ENCODE measurements at regions not wholly inside any gene's neighbourhood (a gene's known extent, or its start where the extent isn't known, plus 50 kb on each side); places are given as distances from the start of the nearest gene placed in this dataset.

DNA sequence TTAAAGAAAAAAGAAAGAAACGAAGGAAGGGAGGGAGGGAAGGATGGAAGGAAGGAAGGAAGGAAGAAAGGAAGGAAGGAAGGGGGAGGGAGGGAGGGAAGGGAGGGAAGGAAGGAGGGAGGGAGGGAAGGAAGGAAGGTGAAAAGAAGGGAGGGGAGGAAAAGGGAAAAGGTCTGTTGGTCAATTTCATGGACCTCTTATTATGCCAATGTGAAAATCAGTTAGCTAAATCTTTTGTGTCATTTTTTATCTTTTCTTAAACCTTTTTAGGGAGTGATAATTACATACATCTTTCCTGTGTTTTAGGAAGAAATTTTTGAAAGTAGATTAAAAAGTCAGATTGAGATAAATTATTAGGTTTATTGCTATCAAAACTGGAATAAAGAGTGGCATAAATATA is 670.2 kb upstream of the CITED2 start:
- DNase-seq (ENCODE audit: low read depth), result no peak

DNA sequence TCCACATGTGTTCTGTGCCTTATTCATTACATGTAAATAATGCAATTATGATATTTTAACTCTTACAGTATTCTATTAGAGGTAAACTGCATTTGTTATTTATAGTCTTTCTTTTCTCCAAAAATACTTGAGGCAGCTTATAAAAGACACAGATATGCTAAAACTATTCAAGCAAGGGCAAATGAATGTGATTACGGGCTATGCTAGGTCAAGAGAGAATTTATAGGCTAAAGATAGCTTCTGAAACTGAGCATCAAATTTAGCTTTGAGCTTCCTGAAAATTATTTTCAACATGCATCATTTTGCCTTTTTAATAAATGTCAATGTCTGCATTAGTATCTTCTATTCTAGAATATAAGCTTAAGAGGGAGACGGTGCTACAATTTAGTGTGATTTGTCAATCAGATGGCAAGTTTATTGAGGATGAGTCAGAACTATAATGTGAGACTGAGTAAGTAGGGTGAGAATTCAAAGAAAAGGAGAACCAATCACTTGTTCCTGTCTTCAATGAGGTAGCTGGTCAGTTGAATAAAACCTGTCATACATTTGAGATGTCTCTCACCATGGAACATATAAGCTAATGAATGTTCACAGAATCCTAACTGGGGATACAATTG is 669.4 kb upstream of the CITED2 start:
- no peak for DNase-seq (ENCODE audit: low read depth)

- DNase-seq (ENCODE audit: low read depth), result no peak
These were observed 668.9 kb upstream of the CITED2 start for GRCh38 chr6:140043357-140043756.

- no peak for DNase-seq (ENCODE audit: low read depth)
These were observed 667.3 kb upstream of the CITED2 start for GRCh38 chr6:140041571-140042332.

GRCh38 chr6:140041056-140041455 is 666.6 kb upstream of the CITED2 start:
- no peak for DNase-seq (ENCODE audit: low read depth)

DNA sequence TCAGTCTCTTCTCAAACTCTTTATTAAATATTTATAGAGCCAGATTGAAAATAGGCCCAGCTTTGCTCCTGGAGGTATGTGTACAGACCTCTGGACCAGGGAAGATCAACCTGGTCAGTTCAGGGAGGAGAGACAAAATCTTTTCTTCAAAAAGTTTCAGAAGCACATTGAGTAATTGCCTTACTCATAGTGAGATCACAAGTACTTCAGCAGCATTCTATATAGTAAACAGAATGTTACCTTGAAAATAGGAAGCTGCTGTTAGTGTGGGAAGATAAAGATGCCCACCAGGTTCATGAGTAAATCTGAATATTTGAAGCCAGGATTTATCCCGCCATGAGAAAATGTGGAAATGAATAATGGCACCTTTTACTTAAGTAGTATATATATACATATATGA is 665.9 kb upstream of the CITED2 start:
- no peak for DNase-seq (ENCODE audit: low read depth)

DNA sequence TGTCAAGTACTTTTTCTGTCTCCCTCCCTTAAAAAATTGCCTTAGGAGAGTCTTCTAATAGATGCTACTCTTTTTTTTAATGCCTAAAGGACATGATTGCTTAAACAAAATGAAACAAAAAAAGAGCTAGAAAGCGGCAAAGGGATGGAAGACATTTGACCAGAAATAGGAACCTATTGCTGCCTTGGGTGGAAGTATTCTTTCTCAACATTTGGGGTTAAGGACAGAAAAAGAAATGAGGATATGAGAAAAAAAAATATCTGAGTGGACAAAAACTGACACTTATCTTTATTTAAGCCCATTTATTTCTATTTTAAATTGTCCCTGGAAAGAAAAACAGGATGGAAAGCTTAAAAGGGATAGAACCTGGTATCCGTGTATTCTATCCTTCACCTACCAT is 664.9 kb upstream of the CITED2 start:
- DNase-seq (ENCODE audit: low read depth), result no peak

DNA sequence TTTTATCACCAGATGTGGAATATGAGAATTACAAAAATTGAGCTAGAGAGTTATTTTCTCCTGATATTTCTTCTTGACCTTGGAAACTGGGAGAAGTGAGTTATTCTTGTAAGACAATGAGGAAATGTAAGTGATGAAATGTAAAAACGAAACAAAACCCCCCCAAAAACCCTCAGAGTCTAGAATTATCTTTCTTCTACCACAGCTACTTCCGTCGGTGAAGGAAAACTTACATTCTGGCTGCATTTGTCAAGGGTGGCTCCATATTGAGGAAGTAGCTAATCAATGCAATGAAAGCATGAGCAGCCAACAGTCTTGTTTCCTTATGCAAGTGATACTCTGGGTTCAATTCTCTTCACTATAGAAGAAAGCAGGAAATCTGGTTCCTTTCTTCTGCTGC is 661.7 kb upstream of the CITED2 start:
- peak; percentile 11 for DNase-seq (ENCODE audit: low read depth)

- DNase-seq (ENCODE audit: low read depth), result no peak
These were observed 657.7 kb upstream of the CITED2 start for GRCh38 chr6:140032189-140032588.

- peak; percentile 5 for DNase-seq (ENCODE audit: low read depth)
These were observed 655.1 kb upstream of the CITED2 start for GRCh38 chr6:140029551-140029950.

GRCh38 chr6:140027219-140027618 is 652.8 kb upstream of the CITED2 start:
- no peak for DNase-seq (ENCODE audit: low read depth)

DNA sequence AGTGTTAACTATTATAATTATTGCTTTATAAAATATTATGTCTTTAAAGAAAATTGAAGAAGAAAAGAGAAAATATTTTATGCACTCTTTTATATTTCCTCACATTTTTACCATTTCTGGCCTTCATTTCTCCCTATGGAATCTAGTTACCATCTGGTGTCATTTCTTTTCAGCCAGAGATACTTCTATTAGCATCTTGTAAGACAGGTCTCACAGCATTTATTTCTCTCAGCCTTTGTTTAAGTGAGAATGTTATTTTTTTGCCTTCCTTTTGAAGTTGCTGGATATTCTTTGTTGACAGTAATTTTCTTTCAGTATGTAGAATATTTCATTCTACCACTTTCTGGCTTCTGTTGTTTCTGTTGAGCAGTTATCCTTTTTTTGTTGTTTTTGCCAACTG is 652.1 kb upstream of the CITED2 start:
- DNase-seq (ENCODE audit: low read depth), result no peak

GRCh38 chr6:140025171-140025570 is 650.7 kb upstream of the CITED2 start:
- DNase-seq (ENCODE audit: low read depth), result no peak

- DNase-seq (ENCODE audit: low read depth), result no peak
These were observed 645.9 kb upstream of the CITED2 start for GRCh38 chr6:140020207-140020791.

DNA sequence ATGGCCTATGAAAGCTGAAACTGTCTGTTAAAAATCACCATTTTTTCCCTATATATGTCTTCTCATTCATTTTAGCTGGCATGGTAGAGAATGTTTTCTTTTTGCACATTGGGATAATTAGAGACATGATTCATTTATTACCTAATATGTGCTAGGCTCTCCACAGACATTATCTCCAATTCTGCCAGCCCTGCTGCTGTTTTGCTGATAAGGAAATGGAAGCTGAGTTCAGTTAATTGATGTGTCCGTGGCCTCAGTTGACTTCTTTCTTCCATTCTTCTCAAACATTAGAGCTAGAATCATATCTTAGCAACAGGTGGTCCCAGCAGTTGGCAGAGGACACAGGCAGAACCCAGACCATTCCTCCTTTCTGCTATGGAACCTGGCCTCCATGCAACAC is 644.1 kb upstream of the CITED2 start:
- no peak for DNase-seq (ENCODE audit: low read depth)

DNA sequence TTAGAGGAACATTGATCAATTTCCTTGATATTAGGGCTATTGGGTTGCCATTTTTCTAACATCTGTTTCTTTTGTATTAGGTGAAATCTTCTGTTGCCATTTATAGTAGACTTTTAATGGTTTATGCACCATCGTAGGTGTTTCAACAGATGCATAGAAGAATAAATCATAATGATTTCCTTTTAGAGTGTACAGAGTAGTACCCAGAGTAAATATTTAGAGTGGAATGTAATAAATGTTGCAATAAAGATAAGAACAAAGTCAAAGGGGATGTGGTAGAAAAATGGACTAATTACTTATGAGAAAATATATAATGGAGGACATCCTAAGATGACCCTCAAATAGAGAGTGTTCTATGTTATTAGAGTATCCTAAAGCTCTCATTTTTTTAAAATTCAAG is 643.0 kb upstream of the CITED2 start:
- DNase-seq (ENCODE audit: low read depth), result no peak

GRCh38 chr6:140012150-140012549 is 637.7 kb upstream of the CITED2 start:
- DNase-seq (ENCODE audit: low read depth), result no peak

DNA sequence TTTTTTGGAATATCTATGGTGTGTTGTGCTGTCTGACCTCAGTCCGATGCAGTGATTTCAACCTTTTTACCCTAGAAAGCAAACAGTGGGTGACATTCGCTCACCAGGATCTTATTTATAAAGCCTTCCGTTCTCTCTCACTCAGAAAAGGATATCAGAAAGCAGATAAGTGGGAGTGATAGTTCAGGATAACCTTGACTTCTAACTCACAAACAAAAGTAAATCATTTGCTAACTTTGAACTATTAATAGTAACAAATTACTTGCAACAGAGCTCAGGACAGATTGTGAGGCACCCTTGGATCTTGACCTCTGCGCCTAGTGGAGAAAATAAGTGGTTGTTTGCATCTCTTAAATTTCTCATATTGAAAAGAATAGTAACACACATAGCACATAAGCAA is 637.1 kb upstream of the CITED2 start:
- no peak for DNase-seq (ENCODE audit: low read depth)

- no peak for DNase-seq (ENCODE audit: low read depth)
These were observed 634.8 kb upstream of the CITED2 start for GRCh38 chr6:140009286-140009685.

DNA sequence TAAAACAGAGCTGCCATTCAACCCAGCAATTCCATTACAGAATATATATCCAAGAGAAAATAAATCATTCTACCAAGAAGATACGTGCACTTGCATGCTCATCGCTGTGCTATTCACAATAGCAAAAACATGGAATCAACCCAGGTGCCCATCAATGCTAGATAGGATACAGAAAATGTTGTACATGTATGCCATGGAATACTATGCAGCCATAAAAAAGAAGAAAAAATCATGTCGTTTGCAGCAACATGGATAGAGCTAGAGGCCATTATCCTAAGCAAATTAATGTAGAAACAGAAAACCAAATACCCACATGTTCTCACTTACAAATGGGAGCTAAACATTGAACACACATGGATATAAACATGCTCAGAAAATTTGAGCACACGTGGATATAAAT is 633.1 kb upstream of the CITED2 start:
- no peak for DNase-seq (ENCODE audit: low read depth)

DNA sequence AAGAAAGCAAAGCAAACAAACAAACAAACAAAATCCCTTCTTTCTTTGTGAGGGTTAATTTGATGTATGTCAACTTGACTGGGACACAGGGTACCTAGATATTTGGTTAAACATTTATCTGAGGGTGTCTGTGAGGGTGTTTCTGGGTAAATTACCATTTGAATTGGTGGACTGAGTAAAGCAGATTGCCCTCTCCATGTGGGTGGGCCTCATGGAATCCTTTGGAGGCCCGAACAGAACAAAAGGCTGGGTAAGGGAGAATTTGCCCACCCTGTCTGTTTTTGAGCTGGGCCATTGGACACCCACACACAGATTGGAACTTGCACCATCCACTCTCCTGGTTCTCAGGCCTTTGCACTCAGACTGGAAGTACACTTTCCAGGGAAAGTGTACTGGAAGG is 628.8 kb upstream of the CITED2 start:
- no peak for DNase-seq (ENCODE audit: low read depth)

- DNase-seq (ENCODE audit: low read depth), result peak; percentile 58
These were observed 628.1 kb upstream of the CITED2 start for GRCh38 chr6:140002396-140003022.

- no peak for DNase-seq (ENCODE audit: low read depth)
These were observed 627.4 kb upstream of the CITED2 start for GRCh38 chr6:140001821-140002341.

Data from forelimb muscle (tissue), 1 donor.